ENCODE measurements at regions not wholly inside any gene's neighbourhood (a gene's known extent, or its start where the extent isn't known, plus 50 kb on each side); places are given as distances from the start of the nearest gene placed in this dataset.
A peak's percentile ranks its signal among the peaks of the same experiment; 100 is the strongest.

DNA sequence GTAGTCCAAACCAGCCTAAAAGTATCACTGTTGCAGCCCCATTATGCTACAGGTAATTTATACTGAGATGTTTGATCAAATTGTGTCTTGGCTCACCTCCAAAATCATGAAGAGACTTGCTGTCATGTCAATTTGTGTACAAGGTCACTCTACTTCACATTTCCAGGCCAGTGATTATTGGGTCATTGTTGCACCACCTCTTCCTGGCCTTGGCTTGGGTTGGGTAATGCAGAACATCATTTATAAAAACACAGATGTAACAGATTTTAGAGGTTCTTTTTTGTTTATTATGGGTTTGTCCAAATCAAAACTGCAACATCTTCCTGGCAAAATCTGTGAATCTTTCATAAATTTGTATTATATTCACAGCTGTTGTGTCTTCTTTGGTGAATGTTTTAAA lies 459.5 kb downstream of the ANKRD50 start:
- H2AFZ ChIP-seq (ENCODE audit: low read depth), result no peak overlapping the region
- H3K79me2 ChIP-seq (ENCODE audit: insufficient read depth, low read depth), result no peaks in the 10 kb centered on the region
- no peaks in the 10 kb centered on the region for H3K36me3 ChIP-seq (ENCODE audit: insufficient read depth)
- H3K4me2 ChIP-seq, result no peak overlapping the region
- no peaks in the 10 kb centered on the region for H3K4me1 ChIP-seq (ENCODE audit: low read depth, poor library complexity, severe bottlenecking)
- no peaks in the 10 kb centered on the region for H3K27me3 ChIP-seq (ENCODE audit: insufficient read depth, low read depth)
- no peak overlapping the region for H3K4me3 ChIP-seq (IDR thresholded peaks at IDR 0.05; ENCODE audit: insufficient read depth, low read depth, low read length)
- no peaks in the 10 kb centered on the region for H4K20me1 ChIP-seq (ENCODE audit: insufficient read depth)
- TF ChIP-seq, protein P1, sequence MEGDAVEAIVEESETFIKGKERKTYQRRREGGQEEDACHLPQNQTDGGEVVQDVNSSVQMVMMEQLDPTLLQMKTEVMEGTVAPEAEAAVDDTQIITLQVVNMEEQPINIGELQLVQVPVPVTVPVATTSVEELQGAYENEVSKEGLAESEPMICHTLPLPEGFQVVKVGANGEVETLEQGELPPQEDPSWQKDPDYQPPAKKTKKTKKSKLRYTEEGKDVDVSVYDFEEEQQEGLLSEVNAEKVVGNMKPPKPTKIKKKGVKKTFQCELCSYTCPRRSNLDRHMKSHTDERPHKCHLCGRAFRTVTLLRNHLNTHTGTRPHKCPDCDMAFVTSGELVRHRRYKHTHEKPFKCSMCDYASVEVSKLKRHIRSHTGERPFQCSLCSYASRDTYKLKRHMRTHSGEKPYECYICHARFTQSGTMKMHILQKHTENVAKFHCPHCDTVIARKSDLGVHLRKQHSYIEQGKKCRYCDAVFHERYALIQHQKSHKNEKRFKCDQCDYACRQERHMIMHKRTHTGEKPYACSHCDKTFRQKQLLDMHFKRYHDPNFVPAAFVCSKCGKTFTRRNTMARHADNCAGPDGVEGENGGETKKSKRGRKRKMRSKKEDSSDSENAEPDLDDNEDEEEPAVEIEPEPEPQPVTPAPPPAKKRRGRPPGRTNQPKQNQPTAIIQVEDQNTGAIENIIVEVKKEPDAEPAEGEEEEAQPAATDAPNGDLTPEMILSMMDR (conservative IDR thresholded peaks at IDR 0.05; ENCODE audit: low read depth, low read length), result no peak
- no peak overlapping the region for H3K9ac ChIP-seq
- no peak overlapping the region for H3K27ac ChIP-seq

DNA sequence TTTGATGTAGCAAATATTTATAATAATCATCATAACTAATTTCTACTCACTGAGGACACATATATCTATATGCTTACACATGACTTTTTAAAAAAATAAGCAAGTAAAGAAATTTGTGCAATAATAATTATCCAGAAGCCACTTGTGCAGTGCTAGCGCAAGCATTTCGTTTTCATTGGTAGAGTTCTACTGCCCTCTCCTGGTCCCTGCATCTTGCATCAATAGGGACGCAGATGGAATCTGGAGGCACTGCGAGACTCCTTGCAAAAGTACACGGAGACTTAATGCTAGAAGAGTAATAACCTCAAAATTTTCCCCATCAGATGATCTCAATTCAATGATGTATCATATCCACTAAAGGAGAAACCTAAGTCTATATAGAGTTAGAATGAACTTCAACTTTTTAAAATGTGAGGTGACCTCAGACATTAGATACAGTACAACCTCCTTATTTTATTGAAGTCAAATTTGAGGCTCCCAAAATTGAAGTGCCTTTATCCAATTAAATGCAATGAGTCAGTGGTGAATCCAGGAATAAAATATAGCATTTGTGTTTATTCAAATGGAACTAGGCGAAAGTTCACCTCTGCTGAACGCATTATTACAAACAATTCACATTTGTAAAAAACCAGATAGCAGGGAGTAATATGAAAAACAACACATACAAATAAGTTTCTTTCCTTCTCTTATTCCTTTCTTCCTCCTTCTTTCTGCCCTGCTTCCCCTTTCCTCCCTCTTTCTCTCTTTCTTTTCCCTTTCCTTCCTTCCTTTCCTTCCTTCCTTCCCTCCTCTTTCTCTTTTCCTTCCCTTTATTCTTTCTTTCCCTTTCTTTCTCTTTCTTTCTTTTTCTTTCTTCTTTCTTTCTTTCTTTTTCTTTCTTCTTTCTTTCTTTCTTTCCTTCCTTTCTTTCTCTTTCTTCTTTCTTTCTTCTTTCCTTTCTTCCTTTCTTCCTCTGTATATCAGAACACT lies 450.0 kb downstream of the ANKRD50 start:
- H3K4me1 ChIP-seq (ENCODE audit: low read depth, poor library complexity, severe bottlenecking), result no peaks in the 10 kb centered on the region
- no peak overlapping the region for H3K4me2 ChIP-seq
- H3K9ac ChIP-seq, result no peak overlapping the region
- H3K27ac ChIP-seq, result no peak overlapping the region
- no peak overlapping the region for H2AFZ ChIP-seq (ENCODE audit: low read depth)
- H3K36me3 ChIP-seq (ENCODE audit: insufficient read depth), result no peaks in the 10 kb centered on the region
- H4K20me1 ChIP-seq (ENCODE audit: insufficient read depth), result no peaks in the 10 kb centered on the region
- no peaks in the 10 kb centered on the region for H3K79me2 ChIP-seq (ENCODE audit: insufficient read depth, low read depth)
- H3K4me3 ChIP-seq (IDR thresholded peaks at IDR 0.05; ENCODE audit: insufficient read depth, low read depth, low read length), result no peak overlapping the region
- TF ChIP-seq, protein P1 (conservative IDR thresholded peaks at IDR 0.05; ENCODE audit: low read depth, low read length), result peak; percentile 87
- no peaks in the 10 kb centered on the region for H3K27me3 ChIP-seq (ENCODE audit: insufficient read depth, low read depth)

DNA sequence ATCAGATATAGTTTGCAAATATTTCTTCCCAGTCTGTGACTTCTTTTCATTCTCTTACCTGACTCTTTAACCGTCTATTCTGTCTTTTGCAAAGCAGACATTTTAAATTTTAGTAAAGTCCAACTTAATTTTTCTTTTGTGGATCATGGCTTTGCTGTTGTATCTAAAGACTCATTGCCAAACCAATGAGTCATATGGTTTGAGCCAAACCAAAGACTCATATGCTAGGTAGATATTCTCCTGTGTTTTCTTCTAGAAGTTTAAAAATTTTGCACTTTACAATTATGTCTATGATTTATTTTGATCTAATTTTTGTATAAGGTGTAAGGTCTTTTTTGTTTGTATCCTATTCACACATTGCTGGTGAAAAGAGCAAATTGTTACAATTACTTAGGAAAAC lies 446.8 kb downstream of the ANKRD50 start:
- Histone ChIP-seq H3K9ac (no peak overlapping the region), H3K79me2 (ENCODE audit: insufficient read depth, low read depth) (no peaks in the 10 kb centered on the region), H3K27me3 (ENCODE audit: insufficient read depth, low read depth) (no peaks in the 10 kb centered on the region), H4K20me1 (ENCODE audit: insufficient read depth) (no peaks in the 10 kb centered on the region), H3K36me3 (ENCODE audit: insufficient read depth) (no peaks in the 10 kb centered on the region), H2AFZ (ENCODE audit: low read depth) (no peak overlapping the region), H3K27ac (no peak overlapping the region), H3K4me1 (ENCODE audit: low read depth, poor library complexity, severe bottlenecking) (no peaks in the 10 kb centered on the region), H3K4me3 (IDR thresholded peaks at IDR 0.05; ENCODE audit: insufficient read depth, low read depth, low read length) (no peak overlapping the region), H3K4me2 (no peak overlapping the region)
- TF ChIP-seq, protein P1 (conservative IDR thresholded peaks at IDR 0.05; ENCODE audit: low read depth, low read length), result no peak

DNA sequence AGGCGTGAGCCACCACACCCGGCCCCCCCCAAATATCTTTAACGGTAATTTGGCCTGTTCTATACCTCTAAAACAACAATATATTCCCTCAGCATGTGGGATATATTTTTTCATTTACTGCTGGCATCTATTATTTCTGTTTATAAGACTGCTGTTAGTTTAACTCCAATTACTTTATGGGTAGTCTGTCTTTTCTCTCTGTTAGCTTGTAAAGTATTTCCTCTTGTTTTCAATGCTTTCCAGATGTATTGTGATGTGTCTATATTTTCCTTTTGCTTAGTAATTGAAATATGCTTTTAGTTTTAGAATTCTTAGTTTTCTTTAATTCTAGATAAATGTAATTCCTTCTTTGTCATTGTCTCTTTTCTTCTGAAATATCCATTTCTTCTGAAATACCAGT lies 445.8 kb downstream of the ANKRD50 start:
- TF ChIP-seq, protein P1 (conservative IDR thresholded peaks at IDR 0.05; ENCODE audit: low read depth, low read length), result no peak
- Histone ChIP-seq H3K27me3 (ENCODE audit: insufficient read depth, low read depth) (no peaks in the 10 kb centered on the region), H3K36me3 (ENCODE audit: insufficient read depth) (no peaks in the 10 kb centered on the region), H2AFZ (ENCODE audit: low read depth) (no peak overlapping the region), H3K79me2 (ENCODE audit: insufficient read depth, low read depth) (no peaks in the 10 kb centered on the region), H3K27ac (no peak overlapping the region), H3K4me1 (ENCODE audit: low read depth, poor library complexity, severe bottlenecking) (no peaks in the 10 kb centered on the region), H3K9ac (no peak overlapping the region), H3K4me3 (IDR thresholded peaks at IDR 0.05; ENCODE audit: insufficient read depth, low read depth, low read length) (no peak overlapping the region), H3K4me2 (no peak overlapping the region), H4K20me1 (ENCODE audit: insufficient read depth) (no peaks in the 10 kb centered on the region)

Measured in KMS-11 (cell line).